Bone marrow (tissue), 2 donors: ENCODE measurements at regions not wholly inside any gene's neighbourhood (a gene's known extent, or its start where the extent isn't known, plus 50 kb on each side); places are given as distances from the start of the nearest gene placed in this dataset.
"Not testable (repeated sequence)": the region's sequence is repeated elsewhere in the genome, so short reads cannot be mapped to it uniquely, and the experiment has no call there.

Source experiments
- DNase-seq, 2 donors: peaks; one replicate each; lab custom pipeline; 2025; lab: John Stamatoyannopoulos, UW

DNA sequence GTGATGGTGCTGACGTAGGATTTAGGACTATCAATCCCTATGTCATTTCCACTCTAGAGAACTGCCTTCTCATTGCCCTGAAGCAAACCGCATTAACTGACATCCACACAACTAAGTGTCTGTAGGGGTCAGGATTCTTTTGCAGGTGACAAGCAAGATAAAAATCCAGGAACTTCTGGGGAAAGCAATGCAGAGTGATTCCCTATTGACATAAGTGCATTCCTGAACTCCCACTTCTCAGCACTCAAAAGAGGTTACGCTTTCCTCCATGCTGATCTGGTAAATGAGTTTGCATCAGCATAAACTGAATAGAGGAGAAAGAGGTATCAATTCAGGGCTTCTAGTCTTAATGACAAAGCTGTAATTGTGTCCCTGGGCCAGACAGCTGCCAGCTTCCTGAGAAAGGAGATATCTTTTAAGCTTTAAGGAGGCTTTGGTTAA, 224.6 kb upstream of the ISX start:
- DNase-seq = no peak

DNA sequence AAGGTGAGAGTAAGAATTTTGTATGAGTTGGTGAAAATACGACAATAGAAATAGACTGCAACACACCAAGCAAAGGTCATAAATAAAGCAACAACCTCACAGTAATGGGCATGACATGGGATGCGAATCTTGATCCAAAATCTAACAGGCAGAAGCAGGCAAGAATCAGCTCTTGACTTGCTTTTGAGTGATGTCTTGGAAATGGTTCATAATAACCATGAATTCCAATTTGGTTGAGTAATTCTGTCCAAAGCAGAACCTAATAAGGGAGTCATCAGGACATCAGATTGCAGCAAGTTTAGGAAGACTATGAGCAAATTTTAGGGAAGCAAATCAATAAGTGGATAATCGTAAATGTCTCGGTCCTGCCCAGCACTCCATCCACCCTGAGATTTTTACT, 224.0 kb upstream of the ISX start:
- no peak for DNase-seq

DNA sequence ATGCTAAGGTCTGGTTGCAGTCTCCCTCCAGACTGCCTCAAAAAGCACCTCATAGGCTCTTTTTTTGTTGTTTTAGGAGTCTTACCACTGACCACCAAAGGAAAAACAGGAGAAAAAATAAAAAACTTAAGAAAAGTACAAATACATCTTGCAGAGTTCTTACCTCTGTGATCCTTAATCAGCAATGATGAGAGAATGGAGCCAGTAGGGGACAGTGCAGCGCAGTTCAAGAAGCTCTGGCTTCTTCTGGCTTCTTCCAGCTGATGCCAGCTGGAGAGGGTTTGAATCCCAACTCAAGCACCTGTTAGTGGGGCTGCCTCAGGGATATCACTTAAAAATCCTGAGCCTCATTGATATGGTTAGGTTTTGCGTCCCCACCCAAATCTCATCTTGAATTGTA, 223.3 kb upstream of the ISX start:
- DNase-seq = no peak

DNA sequence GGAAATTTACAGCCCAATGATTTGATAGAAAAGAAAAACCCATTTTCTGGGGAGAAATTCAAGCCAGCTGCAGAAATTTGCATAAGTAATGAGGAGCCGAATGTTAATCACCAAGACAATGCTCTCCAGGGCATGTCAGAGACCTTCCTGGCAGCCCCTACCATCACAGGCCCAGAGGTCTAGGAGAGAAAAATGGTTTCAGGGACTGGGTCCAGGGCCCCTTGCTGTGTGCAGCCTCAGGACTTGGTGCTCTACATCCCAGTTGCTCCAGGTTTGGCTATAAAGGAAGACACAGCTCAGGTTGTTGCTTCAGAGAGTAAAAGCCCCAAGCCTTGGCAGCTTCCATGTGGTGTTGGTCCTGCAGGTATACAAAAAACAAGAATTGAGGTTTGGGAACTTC, 222.2 kb upstream of the ISX start:
- DNase-seq = not testable (repeated sequence)

DNA sequence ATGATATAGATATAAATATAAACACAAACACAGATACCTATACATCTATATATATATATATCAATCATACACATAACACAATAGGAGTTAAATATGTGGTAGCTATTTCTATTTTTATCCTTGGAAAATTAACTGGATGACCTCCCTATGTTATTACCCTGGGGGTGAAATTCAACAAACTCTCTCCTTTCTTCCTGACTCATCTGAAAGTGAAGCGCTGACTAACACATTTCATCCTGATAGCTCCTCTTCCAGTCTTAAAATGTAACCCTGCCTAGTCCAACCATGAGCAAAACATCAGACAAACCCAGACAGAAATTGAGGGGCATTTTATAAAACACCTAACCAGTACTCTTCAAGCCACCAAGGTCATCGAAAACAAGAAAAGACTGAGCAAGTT, 220.6 kb upstream of the ISX start:
- no peak for DNase-seq

DNA sequence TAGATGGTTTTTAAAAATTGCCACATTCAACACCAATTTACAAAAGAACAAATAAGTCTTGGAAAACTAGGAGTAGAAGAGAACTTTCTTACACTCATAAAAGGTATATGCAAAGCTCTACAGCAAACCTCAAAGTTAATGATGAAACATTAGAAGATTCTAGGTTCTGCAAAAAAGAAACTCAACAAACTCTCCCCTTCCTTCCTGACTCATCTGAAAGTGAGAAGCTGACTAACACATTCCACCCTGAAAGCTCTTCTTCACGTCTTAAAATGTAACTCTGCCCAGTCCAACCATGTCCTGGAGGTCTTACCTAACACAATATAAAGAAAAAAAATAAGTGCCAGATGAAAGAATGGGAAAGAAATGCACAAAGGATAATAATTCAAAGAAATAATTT, 218.9 kb upstream of the ISX start:
- DNase-seq = no peak

DNA sequence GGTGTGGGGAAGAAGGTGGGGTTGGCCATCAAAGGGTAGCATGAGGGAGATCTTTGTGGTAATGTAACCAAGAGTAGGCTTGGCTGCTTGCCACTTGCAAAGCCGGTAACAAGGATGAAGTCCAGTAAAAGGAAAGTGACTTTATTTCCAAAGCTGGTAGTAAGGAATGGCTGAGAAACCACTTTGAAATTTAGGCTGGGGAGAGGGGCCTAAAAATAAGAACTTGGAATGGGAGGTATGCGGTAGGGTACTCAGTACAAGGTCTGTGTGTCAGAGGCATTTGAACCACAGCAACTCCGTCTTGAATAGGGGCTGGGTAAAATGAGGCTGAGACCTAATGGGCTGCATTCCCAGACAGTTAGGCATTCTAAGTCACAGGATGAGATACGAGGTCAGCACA, 216.0 kb upstream of the ISX start:
- no peak for DNase-seq

DNA sequence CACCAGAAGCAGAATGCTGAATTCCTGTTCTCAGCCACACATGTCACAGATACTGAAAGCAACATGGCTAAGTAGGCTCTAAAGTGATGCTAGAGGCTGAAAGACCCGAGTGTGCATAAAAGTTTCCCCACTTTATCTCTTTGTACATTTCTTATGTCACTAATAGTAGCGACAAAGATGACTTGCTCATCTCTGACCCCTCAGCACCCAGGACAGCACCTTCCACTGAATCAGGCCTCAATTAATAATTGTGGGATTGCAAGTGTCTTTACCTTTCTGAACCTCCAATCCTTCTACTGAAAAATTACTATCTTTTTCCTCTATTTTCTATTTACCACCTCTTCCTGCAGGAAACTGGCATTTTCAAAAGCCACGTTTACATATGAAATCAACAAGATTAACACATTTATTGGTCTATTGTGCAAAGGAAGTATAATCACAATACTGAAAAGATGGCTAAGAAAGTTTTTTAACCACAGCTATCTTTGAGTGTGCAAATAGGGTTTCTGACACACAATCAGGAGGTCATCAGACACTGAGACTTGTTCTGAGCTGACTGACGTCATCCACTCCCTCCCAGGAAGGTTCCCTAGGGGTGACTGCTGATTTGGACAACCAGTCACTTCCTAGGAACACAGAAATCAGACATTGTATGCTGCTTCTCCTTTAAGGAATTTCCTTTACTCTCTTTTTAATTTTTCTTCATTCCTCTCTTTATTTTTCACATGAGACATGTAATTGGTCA, 213.9 kb upstream of the ISX start:
- DNase-seq = no peak

DNA sequence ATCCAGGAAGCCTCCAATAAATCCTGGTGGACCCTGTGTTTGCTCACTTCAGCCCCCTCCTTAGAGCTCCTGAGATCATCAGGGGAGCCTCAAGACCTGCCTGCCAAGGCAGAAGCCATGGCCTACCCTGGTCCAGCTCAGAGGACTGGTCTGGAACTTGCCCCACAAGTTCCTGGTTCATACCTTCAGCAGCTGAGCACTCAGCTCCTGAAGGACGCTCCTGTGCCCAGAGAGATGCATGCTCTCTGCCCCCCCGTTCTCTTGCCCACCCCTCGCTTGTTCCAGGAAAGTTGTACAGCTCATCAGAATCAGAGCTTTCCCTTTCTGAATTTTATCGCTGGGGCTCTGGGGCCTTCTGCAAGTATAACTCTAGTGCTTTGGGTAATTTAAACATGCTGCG, 210.5 kb upstream of the ISX start:
- no peak for DNase-seq

DNA sequence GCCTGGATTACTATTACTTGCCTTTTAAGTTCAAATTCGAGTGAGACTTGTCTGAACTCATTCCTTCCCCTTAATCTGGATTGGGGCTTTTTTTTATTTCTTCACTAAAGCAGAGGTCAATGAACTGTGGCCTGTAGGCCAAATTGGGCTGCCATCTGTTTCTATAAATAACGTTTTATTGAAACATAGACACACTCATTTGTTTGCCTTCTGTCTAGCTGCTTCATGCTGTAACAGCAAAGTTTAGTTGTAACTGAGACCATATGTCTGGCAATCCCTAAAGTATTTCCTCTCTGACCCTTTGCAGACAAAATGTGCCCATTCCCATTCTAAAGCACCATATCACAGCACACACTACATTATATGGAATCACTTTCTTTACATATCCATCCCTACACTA, 207.9 kb upstream of the ISX start:
- DNase-seq = no peak

DNA sequence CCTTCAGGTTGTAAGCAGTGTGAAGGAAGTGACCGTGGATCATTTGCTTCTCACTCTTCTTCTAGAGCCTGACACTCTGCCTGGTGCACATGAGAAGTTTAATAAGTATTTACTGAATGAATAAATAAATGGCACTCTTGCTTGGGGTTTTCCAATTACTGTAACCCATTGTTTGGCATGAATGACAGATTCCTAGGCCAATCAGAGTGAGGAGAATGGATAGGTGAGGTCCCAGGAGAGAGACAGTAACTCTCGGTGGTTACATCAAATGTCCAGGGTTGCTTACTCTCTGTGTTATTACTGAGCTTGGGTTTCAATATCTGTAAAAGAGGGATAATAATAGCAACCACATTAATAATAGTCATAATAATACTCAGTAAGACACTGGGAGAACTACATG, 204.2 kb upstream of the ISX start:
- DNase-seq = no peak

DNA sequence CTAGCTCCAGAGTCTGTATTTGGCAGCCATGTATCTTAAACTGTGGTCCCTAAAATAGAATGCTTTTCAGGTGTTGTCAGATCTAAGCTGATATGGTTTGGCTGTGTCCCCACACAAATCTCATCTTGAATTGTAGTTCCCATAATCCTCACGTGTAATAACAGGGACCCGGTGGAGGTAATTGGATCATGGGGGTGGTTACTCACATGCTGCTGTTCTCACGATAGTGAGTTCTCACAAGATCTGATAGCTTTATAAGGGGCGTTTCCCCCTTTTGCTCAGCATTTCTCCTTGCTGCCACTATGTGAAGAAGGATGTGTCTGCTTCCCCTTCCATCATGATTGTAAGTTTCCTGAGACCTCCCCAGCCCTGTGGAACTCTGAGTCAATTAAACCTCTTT, 199.9 kb upstream of the ISX start:
- no peak for DNase-seq

DNA sequence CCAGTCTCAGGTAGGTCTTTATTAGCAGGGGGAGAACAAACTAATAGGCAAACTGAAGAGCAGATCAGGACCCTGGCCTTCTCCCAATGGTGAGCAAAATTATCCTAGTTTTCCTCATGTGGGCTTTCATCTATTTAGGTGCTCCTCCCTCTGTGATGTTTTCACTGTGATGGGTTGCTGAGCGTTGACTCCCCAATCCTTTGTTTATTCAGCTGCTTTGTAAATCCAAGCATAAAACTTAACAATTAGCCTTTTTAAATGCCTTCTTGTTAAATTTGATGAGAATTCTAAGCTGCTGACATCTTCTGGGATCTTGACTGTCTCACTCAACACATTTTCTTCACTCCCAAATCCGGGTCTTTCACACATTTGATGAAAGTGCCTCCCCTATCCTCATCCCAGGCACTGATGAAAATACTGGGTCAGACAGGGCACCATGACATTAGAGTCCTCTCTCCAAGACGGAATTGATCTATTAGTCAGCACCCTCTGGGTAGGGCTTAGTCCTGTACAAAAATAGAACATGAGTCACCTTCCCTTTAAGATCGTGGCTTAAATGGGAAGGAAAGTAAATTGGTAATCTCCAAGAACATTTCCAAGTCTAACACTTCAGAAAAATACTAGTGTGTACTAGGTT, 199.3 kb upstream of the ISX start:
- no peak for DNase-seq

DNA sequence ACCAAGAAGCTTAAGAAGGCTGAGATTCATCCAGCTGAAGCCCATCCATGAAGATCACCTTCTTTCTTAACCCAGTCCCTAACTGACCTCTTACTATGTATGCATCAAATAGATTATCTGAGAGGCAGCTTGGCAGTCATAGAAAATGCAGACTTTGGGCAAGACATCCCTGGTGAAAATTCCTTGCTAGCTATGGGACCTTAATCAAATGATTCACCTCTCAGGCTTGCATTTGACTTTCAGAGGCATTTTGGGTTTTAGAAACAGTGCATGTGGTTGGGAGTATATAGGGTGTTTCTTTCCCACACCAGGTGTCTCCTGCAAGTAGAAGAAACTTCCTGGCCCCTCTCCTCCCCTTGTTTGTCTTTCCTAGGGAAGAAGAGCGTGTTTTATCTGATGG, 188.5 kb upstream of the ISX start:
- DNase-seq = no peak

DNA sequence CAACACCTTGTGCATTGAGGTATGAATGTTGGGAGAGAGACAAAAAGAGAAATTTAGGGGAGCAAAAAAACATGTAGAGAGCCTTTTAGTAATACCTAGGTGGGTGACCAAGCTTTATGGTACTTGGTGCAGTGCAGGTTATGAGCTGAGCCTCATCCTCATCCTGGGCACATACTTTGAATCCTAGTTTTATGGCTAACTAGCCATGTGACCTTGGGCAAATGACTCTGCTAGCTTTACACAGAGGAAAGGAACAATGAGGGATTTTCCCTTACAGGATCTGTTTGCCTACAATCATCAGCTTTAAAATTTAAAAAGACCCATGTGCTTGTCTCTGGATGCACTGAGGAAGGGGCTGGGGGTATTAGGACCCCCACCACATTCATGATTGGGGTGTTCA, 187.8 kb upstream of the ISX start:
- DNase-seq = no peak

DNA sequence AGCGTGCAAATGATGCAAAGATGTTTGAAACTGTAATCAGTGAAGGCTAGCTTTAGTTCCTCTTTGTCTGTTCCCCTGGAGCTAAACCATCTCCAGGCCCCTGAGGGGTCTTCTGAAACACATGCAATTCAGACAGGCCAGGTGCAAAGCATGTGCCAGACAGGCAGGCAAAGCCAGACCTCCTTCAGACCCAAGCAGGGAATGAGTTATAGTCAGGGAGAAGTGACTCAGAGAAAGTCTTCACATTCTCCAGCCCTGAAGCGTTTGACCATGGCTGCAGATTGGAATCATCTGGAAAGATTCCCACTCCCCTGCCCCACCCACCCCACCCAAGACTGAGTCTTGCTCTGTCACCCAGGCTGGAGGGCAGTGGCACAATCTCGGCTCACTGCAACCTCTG, 187.0 kb upstream of the ISX start:
- no peak for DNase-seq

DNA sequence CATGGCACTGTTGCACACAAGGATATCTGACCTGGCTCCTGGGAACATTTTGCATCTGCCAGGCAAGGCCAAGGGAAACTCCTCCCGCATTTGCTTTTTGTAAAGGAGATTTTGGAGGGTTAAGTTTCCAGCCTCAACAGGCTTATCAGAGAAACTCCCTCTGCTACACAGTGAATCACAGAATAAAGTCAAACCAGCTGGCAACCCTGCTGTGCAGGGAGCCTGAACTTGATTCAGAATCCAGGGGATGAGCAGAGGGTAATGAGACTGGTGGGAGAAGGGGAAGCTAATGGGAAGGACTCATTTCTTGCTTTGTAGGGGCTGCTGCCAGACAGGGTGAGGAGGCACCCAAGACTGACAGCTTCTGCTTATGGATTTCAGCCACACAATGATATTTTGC, 185.3 kb upstream of the ISX start:
- no peak for DNase-seq

DNA sequence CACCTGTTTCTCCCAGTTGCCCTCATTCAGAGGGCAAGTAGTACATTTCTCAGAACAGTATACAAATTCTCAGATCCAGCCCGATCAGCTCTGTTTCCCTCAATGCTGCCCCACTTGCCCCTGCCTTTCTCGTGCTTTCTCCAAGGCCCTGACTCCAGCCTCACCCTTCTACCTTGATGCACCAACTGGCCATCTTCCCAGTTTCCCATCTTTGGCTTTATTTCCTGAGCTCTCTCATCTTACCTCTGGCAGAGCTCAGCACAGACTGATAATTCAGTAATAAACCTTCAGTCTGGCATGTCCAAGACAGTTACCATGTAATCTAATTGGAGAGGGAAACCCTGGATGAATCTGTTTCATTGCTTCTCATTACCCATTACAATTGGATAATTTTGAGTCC, 184.5 kb upstream of the ISX start:
- DNase-seq = no peak

DNA sequence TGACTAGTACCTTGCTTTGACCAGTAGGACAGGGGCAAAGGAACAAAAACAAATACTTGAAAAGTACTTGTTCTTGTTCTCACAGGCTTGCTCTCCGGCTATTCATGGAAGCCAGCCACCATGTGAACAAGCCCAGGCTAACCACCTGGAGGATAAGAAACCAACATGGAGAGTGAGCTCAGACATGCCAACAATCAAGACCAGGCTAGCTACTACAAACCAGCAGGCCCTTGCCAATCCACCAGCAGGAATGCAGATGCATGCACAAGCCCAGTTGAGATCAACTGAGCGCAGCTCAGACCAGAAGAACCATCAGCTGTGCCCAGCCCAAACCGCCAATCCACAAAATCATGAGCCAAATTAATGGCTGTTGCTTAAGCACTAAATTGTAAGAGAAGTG, 180.1 kb upstream of the ISX start:
- DNase-seq = no peak

DNA sequence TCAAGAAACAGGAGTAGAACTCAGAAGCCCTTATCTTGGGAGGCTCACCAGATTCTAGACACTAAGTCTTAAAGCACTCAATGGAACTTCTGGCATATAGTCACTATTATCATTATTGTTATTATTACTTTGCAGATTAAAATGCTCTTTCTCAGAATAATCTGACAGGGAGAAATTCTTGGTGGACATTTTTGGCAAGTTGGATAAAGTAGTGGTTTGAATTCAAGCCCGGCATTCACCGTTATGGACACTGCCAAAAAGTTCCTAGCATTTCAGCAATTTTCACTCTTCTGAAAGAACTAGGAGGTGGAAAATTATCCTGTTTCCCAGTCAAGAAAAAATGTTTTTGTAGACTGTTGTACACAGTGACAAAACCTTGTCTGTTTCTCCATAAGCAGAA, 179.6 kb upstream of the ISX start:
- DNase-seq = no peak

DNA sequence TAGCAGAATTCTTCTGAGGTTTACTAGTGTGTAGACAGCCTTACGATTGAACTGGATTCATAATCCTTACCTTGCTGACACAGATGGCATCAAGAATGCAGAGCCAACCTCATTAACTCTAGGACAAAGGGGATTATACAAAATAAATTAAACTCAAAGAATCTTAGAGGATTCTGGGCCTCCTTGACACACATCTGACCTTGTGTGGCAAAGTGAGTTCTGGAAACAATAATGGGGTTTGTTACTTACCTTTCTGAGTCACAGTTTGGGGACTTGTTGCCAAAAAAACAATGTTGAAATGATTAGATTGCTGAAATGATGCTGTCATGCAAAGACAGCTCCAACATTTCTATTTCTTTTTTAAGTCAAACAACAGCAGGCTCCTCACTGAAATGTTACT, 179.1 kb upstream of the ISX start:
- no peak for DNase-seq

DNA sequence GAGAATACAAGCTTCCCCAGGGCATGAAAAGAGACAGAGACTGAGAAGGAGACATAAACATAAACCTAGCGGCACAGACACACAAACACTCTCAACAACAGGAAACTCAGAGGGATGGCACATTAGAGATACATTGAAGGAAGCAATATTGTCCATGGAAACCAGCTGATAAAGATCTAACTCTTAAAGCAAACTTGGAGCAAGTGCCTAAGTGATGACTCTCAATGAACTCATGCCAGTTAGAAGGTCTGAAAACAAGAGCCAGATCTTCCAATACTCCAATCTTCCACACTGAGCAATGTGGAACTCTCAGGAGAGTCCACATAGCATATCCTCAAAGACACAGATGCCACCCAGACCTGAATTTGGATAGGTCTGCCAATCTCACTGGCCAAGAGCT, 168.8 kb upstream of the ISX start:
- no peak for DNase-seq

DNA sequence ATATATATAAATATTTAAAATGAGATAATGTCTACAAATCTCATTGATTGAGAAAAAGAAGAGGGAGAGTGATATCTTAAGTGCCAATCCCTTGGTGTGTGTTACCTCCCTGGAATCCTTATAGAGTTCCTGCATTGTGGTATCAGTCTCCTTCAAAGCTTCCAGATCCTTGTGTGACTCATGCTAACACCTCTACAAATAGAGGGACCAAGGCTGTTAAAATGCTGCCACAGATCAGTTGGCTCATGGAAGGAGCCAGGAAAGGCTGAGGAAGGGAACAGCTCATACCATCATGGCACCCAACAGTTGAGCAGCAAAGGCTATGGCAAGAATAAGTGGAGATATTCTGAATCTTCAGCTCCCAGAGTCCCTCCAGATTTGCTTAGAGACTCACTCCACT, 163.6 kb upstream of the ISX start:
- DNase-seq = no peak

DNA sequence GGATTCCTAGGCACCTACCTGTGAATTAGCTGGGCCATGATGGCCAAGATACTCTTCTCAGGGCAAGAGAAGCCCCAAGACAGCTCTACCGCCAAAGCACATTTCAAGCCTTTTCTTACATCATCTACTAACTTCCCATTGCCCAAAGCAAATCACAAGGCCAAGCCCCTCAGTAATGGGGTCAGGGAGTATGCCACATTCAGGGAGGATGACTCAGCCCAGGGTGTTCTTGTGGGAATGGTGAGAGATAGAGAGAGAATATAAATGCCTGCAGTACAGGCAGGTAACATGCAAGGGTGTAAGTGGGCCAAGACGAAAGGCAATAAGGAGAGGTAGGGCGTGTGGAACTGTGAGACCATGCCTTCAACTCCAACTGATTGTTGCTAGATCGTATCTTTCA, 162.5 kb upstream of the ISX start:
- DNase-seq = no peak
